ENCODE measurements at regions not wholly inside any gene's neighbourhood (a gene's known extent, or its start where the extent isn't known, plus 50 kb on each side); places are given as distances from the start of the nearest gene placed in this dataset.

DNA sequence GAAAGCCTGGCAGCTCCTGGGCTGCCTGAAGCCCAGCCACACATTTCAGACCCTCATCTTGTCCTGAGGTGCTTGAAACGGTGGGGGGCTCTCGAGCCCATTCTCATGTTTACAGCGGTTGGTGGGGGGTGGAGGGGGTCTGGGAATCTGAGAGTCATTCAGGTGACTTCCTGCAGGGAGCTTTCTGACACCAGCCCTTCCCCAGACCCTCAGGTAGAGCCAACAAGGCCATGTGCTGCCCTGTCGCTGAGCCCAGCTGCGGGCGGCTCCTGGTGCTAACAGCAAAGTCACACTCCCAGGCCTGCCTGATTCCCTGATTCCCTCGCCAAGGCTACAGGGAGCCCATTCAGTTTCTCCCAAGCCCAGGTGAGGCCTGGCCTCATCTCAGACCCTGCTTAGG lies 324.9 kb upstream of the MEX3C start:
- Histone ChIP-seq H3K36me3 (ENCODE audit: control insufficient read depth, low read length) (no peaks in the 10 kb centered on the region), H3K79me2 (ENCODE audit: control insufficient read depth, low read length) (no peaks in the 10 kb centered on the region), H4K20me1 (ENCODE audit: control insufficient read depth, insufficient read depth, low read depth, low read length) (no peaks in the 10 kb centered on the region), H3K9me3 (ENCODE audit: control insufficient read depth, insufficient read depth, low read length) (no peaks in the 10 kb centered on the region), H3K4me1 (ENCODE audit: control insufficient read depth, low read length) (no peaks in the 10 kb centered on the region), H3K9me2 (replicated peaks; ENCODE audit: control insufficient read depth, low read length) (no peaks in the 10 kb centered on the region), H3K27ac (ENCODE audit: low read depth, low read length) (no peak overlapping the region), H3K4me2 (ENCODE audit: low read length) (no peak overlapping the region), H3F3A (ENCODE audit: control insufficient read depth, insufficient read depth) (no peaks in the 10 kb centered on the region), H3K27me3 (ENCODE audit: control insufficient read depth, low read length) (no peaks in the 10 kb centered on the region), H3K4me3 (ENCODE audit: low read length) (no peak overlapping the region)
- no peak for TF ChIP-seq EZH2phosphoT487 (IDR thresholded peaks at IDR 0.05; ENCODE audit: borderline replicate concordance, low read length)
- TF ChIP-seq, protein P1, sequence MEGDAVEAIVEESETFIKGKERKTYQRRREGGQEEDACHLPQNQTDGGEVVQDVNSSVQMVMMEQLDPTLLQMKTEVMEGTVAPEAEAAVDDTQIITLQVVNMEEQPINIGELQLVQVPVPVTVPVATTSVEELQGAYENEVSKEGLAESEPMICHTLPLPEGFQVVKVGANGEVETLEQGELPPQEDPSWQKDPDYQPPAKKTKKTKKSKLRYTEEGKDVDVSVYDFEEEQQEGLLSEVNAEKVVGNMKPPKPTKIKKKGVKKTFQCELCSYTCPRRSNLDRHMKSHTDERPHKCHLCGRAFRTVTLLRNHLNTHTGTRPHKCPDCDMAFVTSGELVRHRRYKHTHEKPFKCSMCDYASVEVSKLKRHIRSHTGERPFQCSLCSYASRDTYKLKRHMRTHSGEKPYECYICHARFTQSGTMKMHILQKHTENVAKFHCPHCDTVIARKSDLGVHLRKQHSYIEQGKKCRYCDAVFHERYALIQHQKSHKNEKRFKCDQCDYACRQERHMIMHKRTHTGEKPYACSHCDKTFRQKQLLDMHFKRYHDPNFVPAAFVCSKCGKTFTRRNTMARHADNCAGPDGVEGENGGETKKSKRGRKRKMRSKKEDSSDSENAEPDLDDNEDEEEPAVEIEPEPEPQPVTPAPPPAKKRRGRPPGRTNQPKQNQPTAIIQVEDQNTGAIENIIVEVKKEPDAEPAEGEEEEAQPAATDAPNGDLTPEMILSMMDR (IDR thresholded peaks at IDR 0.05; ENCODE audit: low read depth, low read length, poor library complexity, severe bottlenecking): no peak

DNA sequence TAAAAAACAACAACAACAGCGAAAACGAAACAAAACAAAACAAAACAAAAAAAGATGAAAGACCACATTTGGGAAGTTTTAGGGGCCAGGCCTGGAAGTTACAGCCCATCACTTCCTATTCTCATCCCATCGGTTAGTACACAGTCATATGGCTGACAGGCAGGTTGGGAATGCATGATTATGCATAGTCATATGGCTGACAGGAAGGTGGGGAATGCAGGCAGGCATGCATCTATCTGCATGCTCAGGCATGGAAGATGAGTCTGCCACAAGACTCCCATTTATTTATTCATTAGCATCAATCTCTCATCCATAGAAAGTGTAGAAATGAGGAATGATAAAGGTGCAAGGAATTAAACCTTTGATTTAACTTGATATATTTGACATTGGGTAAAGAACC lies 325.3 kb upstream of the MEX3C start:
- H3K36me3 ChIP-seq (ENCODE audit: control insufficient read depth, low read length): no peaks in the 10 kb centered on the region
- H3K79me2 ChIP-seq (ENCODE audit: control insufficient read depth, low read length): no peaks in the 10 kb centered on the region
- TF ChIP-seq, protein P1 (IDR thresholded peaks at IDR 0.05; ENCODE audit: low read depth, low read length, poor library complexity, severe bottlenecking): no peak
- no peak for TF ChIP-seq EZH2phosphoT487 (IDR thresholded peaks at IDR 0.05; ENCODE audit: borderline replicate concordance, low read length)
- no peaks in the 10 kb centered on the region for H3K9me3 ChIP-seq (ENCODE audit: control insufficient read depth, insufficient read depth, low read length)
- H3K4me1 ChIP-seq (ENCODE audit: control insufficient read depth, low read length): no peaks in the 10 kb centered on the region
- no peak overlapping the region for H3K4me3 ChIP-seq (ENCODE audit: low read length)
- no peaks in the 10 kb centered on the region for H3K9me2 ChIP-seq (replicated peaks; ENCODE audit: control insufficient read depth, low read length)
- H4K20me1 ChIP-seq (ENCODE audit: control insufficient read depth, insufficient read depth, low read depth, low read length): no peaks in the 10 kb centered on the region
- no peak overlapping the region for H3K4me2 ChIP-seq (ENCODE audit: low read length)
- no peak overlapping the region for H3K27ac ChIP-seq (ENCODE audit: low read depth, low read length)
- H3K27me3 ChIP-seq (ENCODE audit: control insufficient read depth, low read length): no peaks in the 10 kb centered on the region
- H3F3A ChIP-seq (ENCODE audit: control insufficient read depth, insufficient read depth): no peaks in the 10 kb centered on the region

DNA sequence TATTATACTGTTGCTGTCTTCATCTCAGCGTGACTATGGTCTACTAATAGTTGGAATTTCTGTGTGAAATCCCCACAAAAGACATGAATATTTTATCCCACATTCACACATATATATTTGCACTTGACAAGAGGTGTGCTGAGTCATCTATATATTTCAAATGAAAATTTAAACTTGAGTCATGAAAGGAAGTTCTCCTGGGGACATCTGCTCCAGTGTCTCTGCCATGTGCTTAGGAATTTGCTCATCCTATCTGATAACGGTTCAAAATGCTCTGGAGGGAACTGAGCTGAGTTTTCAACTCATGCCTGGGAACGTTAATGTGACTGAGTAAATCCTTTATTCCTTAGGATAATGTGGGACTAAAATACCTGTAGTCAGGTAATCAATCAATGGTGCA lies 326.2 kb upstream of the MEX3C start:
- H3K79me2 ChIP-seq (ENCODE audit: control insufficient read depth, low read length): no peaks in the 10 kb centered on the region
- no peaks in the 10 kb centered on the region for H3F3A ChIP-seq (ENCODE audit: control insufficient read depth, insufficient read depth)
- no peaks in the 10 kb centered on the region for H3K36me3 ChIP-seq (ENCODE audit: control insufficient read depth, low read length)
- no peaks in the 10 kb centered on the region for H3K4me1 ChIP-seq (ENCODE audit: control insufficient read depth, low read length)
- H3K9me3 ChIP-seq (ENCODE audit: control insufficient read depth, insufficient read depth, low read length): no peaks in the 10 kb centered on the region
- H3K4me3 ChIP-seq (ENCODE audit: low read length): no peak overlapping the region
- TF ChIP-seq, protein P1 (IDR thresholded peaks at IDR 0.05; ENCODE audit: low read depth, low read length, poor library complexity, severe bottlenecking): no peak
- TF ChIP-seq EZH2phosphoT487 (IDR thresholded peaks at IDR 0.05; ENCODE audit: borderline replicate concordance, low read length): no peak
- no peaks in the 10 kb centered on the region for H3K9me2 ChIP-seq (replicated peaks; ENCODE audit: control insufficient read depth, low read length)
- H3K27me3 ChIP-seq (ENCODE audit: control insufficient read depth, low read length): no peaks in the 10 kb centered on the region
- no peak overlapping the region for H3K4me2 ChIP-seq (ENCODE audit: low read length)
- no peaks in the 10 kb centered on the region for H4K20me1 ChIP-seq (ENCODE audit: control insufficient read depth, insufficient read depth, low read depth, low read length)
- H3K27ac ChIP-seq (ENCODE audit: low read depth, low read length): no peak overlapping the region

Data from DOHH2 (cell line).